Peyer's patch (tissue), 4 donors: ENCODE measurements at regions not wholly inside any gene's neighbourhood (a gene's known extent, or its start where the extent isn't known, plus 50 kb on each side); places are given as distances from the start of the nearest gene placed in this dataset.

Experiments used
- DNase-seq, 3 donors: peaks; one replicate each; pipeline ENCODE4 v3.0.0-alpha.2; 2017 to 2019
- H3K27ac ChIP-seq, 4 donors: fragments of 200-600 bp; sonication (generic); one replicate each; pipeline ENCODE4 v1.5.1; 2016 to 2019
- H3K27me3 ChIP-seq, 2 donors: fragments of 200-600 bp; sonication (generic); one replicate each; pipeline ENCODE4 v1.5.1; 2019
- H3K36me3 ChIP-seq, 3 donors: fragments of 200-600 bp; sonication (generic); one replicate each; pipeline ENCODE4 v1.5.1; 2016 to 2019
- H3K4me1 ChIP-seq, 4 donors: fragments of 200-600 bp; sonication (generic); one replicate each; pipeline ENCODE4 v1.5.1; 2016 to 2019
- H3K4me3 ChIP-seq, 4 donors: fragments of 200-600 bp; sonication (generic); 1 replicate in 3 of 4; 2 replicates in 1 of 4; pipeline ENCODE4 v1.5.1; 2016 to 2019; ENCODE audit warnings: mild to moderate bottlenecking in 1 of 4
- H3K9me3 ChIP-seq, 4 donors: fragments of 200-600 bp; sonication (generic); one replicate each; pipeline ENCODE4 v1.5.1; 2016 to 2019; ENCODE audit warnings: mild to moderate bottlenecking in 1 of 4
- CTCF ChIP-seq, 6 experiments: fragments of 450-650 bp in 4 of 6; fragments of 200-600 bp in 2 of 6; sonication (generic) in 1 of 6; IDR thresholded peaks; one replicate each; pipeline ENCODE4 v1.5.1; 2017 to 2019; ENCODE audit warnings: antibody characterized with exemption in 6 of 6, mild to moderate bottlenecking in 3 of 6, moderate library complexity in 1 of 6
- POLR2A ChIP-seq, 2 donors: fragments of 450-650 bp; IDR thresholded peaks; one replicate each; pipeline ENCODE4 v1.5.1; 2017; ENCODE audit warnings: antibody characterized with exemption in 2 of 2, mild to moderate bottlenecking in 2 of 2, moderate library complexity in 2 of 2

- Histone ChIP-seq H3K4me1 (no peaks in the 10 kb centered on the region), H3K4me3 (no peak overlapping the region), H3K36me3 (no peaks in the 10 kb centered on the region), H3K27me3 (no peaks in the 10 kb centered on the region), H3K27ac (no peak overlapping the region), H3K9me3 (no peaks in the 10 kb centered on the region)
- no peak for TF ChIP-seq CTCF (IDR thresholded peaks at IDR 0.05)
- TF ChIP-seq POLR2A (IDR thresholded peaks at IDR 0.05) = no peak
- DNase-seq = no peak
Observed at GRCh38 chr13:106985481-106985880, 417.5 kb upstream of the ARGLU1 start.

GRCh38 chr13:106981051-106981450 is 413.1 kb upstream of the ARGLU1 start:
- Histone ChIP-seq H3K9me3 (no peaks in the 10 kb centered on the region), H3K27me3 (no peaks in the 10 kb centered on the region), H3K4me1 (no peaks in the 10 kb centered on the region), H3K4me3 (no peak overlapping the region), H3K36me3 (no peaks in the 10 kb centered on the region), H3K27ac (no peak overlapping the region)
- TF ChIP-seq POLR2A (IDR thresholded peaks at IDR 0.05) = no peak
- no peak for TF ChIP-seq CTCF (IDR thresholded peaks at IDR 0.05)
- no peak for DNase-seq

- TF ChIP-seq CTCF (IDR thresholded peaks at IDR 0.05) (no peak), POLR2A (IDR thresholded peaks at IDR 0.05) (no peak)
- H3K27me3 ChIP-seq = no peaks in the 10 kb centered on the region
- H3K9me3 ChIP-seq = no peaks in the 10 kb centered on the region
- DNase-seq = no peak
- H3K4me3 ChIP-seq = no peak overlapping the region
- no peaks in the 10 kb centered on the region for H3K36me3 ChIP-seq
- H3K27ac ChIP-seq = no peak overlapping the region
- H3K4me1 ChIP-seq = no peaks in the 10 kb centered on the region
Observed at GRCh38 chr13:106967391-106967790, 399.5 kb upstream of the ARGLU1 start.

- peaks cover 0 to 4% (median 0%) of the 10 kb centered on the region in 4 donors for H3K4me1 ChIP-seq
- TF ChIP-seq CTCF (IDR thresholded peaks at IDR 0.05) (no peak), POLR2A (IDR thresholded peaks at IDR 0.05) (no peak)
- no peaks in the 10 kb centered on the region for H3K27me3 ChIP-seq
- DNase-seq = no peak
- H3K4me3 ChIP-seq = no peak overlapping the region
- no peak overlapping the region for H3K27ac ChIP-seq
- no peaks in the 10 kb centered on the region for H3K36me3 ChIP-seq
- H3K9me3 ChIP-seq = no peaks in the 10 kb centered on the region
Observed at GRCh38 chr13:106963151-106963550, 395.2 kb upstream of the ARGLU1 start.

- no peak overlapping the region for H3K27ac ChIP-seq
- no peaks in the 10 kb centered on the region for H3K36me3 ChIP-seq
- H3K27me3 ChIP-seq = no peaks in the 10 kb centered on the region
- H3K4me3 ChIP-seq = no peak overlapping the region
- peaks cover 0 to 4% (median 0%) of the 10 kb centered on the region in 4 donors for H3K4me1 ChIP-seq
- TF ChIP-seq CTCF (IDR thresholded peaks at IDR 0.05) (no peak), POLR2A (IDR thresholded peaks at IDR 0.05) (no peak)
- no peak for DNase-seq
- H3K9me3 ChIP-seq = no peaks in the 10 kb centered on the region
Observed at GRCh38 chr13:106961651-106962050, 393.7 kb upstream of the ARGLU1 start.

- peaks cover 0 to 4% (median 0%) of the 10 kb centered on the region in 4 donors for H3K4me1 ChIP-seq
- TF ChIP-seq POLR2A (IDR thresholded peaks at IDR 0.05) = no peak
- no peak for TF ChIP-seq CTCF (IDR thresholded peaks at IDR 0.05)
- DNase-seq = no peak
- H3K4me3 ChIP-seq = no peak overlapping the region
- no peaks in the 10 kb centered on the region for H3K9me3 ChIP-seq
- H3K36me3 ChIP-seq = no peaks in the 10 kb centered on the region
- H3K27me3 ChIP-seq = no peaks in the 10 kb centered on the region
- no peak overlapping the region for H3K27ac ChIP-seq
Observed at GRCh38 chr13:106961216-106961615, 393.3 kb upstream of the ARGLU1 start.
